Testis (tissue), 2 donors: ENCODE measurements at regions not wholly inside any gene's neighbourhood (a gene's known extent, or its start where the extent isn't known, plus 50 kb on each side); places are given as distances from the start of the nearest gene placed in this dataset.

Experiments used
- POLR2A ChIP-seq: fragments of 450-650 bp; IDR thresholded peaks from one replicate; pipeline ENCODE4 v1.6.1; 2017; ENCODE audit warnings: antibody characterized with exemption, mild to moderate bottlenecking, moderate library complexity
- TF ChIP-seq, protein P1 (sequence below), 3 experiments: fragments of 450-650 bp in 2 of 3; fragments of 200-600 bp in 1 of 3; sonication (generic) in 1 of 3; IDR thresholded peaks; one replicate each; pipeline ENCODE4 v1.5.1; 2016 to 2019; ENCODE audit warnings: antibody characterized with exemption in 3 of 3, mild to moderate bottlenecking in 2 of 3, moderate library complexity in 1 of 3

DNA sequence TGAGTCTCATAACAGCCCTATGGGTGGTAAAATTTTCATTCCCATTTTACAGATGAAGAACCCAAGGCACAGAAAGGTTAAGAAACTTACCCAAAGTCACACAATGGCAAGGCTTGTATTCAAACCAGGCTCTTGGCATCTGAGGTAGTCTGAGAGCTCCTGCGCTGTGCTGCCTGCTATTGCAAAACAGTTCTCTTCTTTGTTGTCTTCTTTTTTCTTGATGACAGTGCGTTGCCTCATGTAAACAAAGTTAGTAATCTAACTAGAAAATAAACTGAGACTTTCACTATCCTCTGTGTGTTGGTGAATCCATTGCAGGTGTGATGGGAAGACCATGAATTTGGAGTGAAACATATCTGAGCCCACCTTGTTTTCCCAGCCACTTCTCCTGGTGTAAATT, 240.8 kb downstream of the PTEN start:
- TF ChIP-seq, protein P1, sequence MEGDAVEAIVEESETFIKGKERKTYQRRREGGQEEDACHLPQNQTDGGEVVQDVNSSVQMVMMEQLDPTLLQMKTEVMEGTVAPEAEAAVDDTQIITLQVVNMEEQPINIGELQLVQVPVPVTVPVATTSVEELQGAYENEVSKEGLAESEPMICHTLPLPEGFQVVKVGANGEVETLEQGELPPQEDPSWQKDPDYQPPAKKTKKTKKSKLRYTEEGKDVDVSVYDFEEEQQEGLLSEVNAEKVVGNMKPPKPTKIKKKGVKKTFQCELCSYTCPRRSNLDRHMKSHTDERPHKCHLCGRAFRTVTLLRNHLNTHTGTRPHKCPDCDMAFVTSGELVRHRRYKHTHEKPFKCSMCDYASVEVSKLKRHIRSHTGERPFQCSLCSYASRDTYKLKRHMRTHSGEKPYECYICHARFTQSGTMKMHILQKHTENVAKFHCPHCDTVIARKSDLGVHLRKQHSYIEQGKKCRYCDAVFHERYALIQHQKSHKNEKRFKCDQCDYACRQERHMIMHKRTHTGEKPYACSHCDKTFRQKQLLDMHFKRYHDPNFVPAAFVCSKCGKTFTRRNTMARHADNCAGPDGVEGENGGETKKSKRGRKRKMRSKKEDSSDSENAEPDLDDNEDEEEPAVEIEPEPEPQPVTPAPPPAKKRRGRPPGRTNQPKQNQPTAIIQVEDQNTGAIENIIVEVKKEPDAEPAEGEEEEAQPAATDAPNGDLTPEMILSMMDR (IDR thresholded peaks at IDR 0.05): no peak
- TF ChIP-seq POLR2A: no peak
